ENCODE measurements at regions not wholly inside any gene's neighbourhood (a gene's known extent, or its start where the extent isn't known, plus 50 kb on each side); places are given as distances from the start of the nearest gene placed in this dataset.

GRCh38 chr19:57037556-57037955 lies 82.2 kb upstream of the USP29 start:
- no peak overlapping the region for H3K4me3 ChIP-seq (replicated peaks; ENCODE audit: insufficient read depth, low read length)
- no peaks in the 10 kb centered on the region for H3K27me3 ChIP-seq (ENCODE audit: insufficient read depth, poor library complexity, severe bottlenecking)
- TF ChIP-seq SPI1 (IDR thresholded peaks at IDR 0.05; ENCODE audit: borderline replicate concordance, low read depth) (no peak), GABPA (IDR thresholded peaks at IDR 0.05; ENCODE audit: low read depth) (no peak), REST (IDR thresholded peaks at IDR 0.05; ENCODE audit: insufficient replicate concordance, low read depth) (no peak), CTCF (IDR thresholded peaks at IDR 0.05; ENCODE audit: insufficient read depth, low read length) (no peak), POLR2AphosphoS5 (IDR thresholded peaks at IDR 0.05; ENCODE audit: low read depth) (no peak)
- DNase-seq (ENCODE audit: low read depth in 1 of 2, low spot score in 1 of 2) = no peak
- no peak overlapping the region for H3K27ac ChIP-seq (replicated peaks)

GRCh38 chr19:57047743-57048142 lies 72.0 kb upstream of the USP29 start:
- DNase-seq (ENCODE audit: low read depth in 1 of 2, low spot score in 1 of 2) = no peak
- no peaks in the 10 kb centered on the region for H3K27me3 ChIP-seq (ENCODE audit: insufficient read depth, poor library complexity, severe bottlenecking)
- no peak overlapping the region for H3K27ac ChIP-seq (replicated peaks)
- no peak for TF ChIP-seq SPI1 (IDR thresholded peaks at IDR 0.05; ENCODE audit: borderline replicate concordance, low read depth)
- no peak for TF ChIP-seq POLR2AphosphoS5 (IDR thresholded peaks at IDR 0.05; ENCODE audit: low read depth)
- no peak for TF ChIP-seq GABPA (IDR thresholded peaks at IDR 0.05; ENCODE audit: low read depth)
- H3K4me3 ChIP-seq (replicated peaks; ENCODE audit: insufficient read depth, low read length) = no peak overlapping the region

GRCh38 chr19:57050863-57051262 lies 68.9 kb upstream of the USP29 start:
- Histone ChIP-seq H3K27me3 (ENCODE audit: insufficient read depth, poor library complexity, severe bottlenecking) (no peaks in the 10 kb centered on the region), H3K27ac (replicated peaks) (no peak overlapping the region), H3K4me3 (replicated peaks; ENCODE audit: insufficient read depth, low read length) (no peak overlapping the region)
- TF ChIP-seq SPI1 (IDR thresholded peaks at IDR 0.05; ENCODE audit: borderline replicate concordance, low read depth) = no peak
- no peak for TF ChIP-seq GABPA (IDR thresholded peaks at IDR 0.05; ENCODE audit: low read depth)
- no peak for TF ChIP-seq POLR2AphosphoS5 (IDR thresholded peaks at IDR 0.05; ENCODE audit: low read depth)
- TF ChIP-seq CTCF (IDR thresholded peaks at IDR 0.05; ENCODE audit: insufficient read depth, low read length) = no peak
- no peak for TF ChIP-seq REST (IDR thresholded peaks at IDR 0.05; ENCODE audit: insufficient replicate concordance, low read depth)
- DNase-seq (ENCODE audit: low read depth in 1 of 2, low spot score in 1 of 2) = no peak

- no peaks in the 10 kb centered on the region for H3K27me3 ChIP-seq (ENCODE audit: insufficient read depth, poor library complexity, severe bottlenecking)
- TF ChIP-seq REST (IDR thresholded peaks at IDR 0.05; ENCODE audit: insufficient replicate concordance, low read depth) (no peak), GABPA (IDR thresholded peaks at IDR 0.05; ENCODE audit: low read depth) (no peak), SPI1 (IDR thresholded peaks at IDR 0.05; ENCODE audit: borderline replicate concordance, low read depth) (no peak), POLR2AphosphoS5 (IDR thresholded peaks at IDR 0.05; ENCODE audit: low read depth) (no peak), CTCF (IDR thresholded peaks at IDR 0.05; ENCODE audit: insufficient read depth, low read length) (no peak)
- no peak for DNase-seq (ENCODE audit: low read depth in 1 of 2, low spot score in 1 of 2)
- H3K27ac ChIP-seq (replicated peaks) = no peak overlapping the region
- no peak overlapping the region for H3K4me3 ChIP-seq (replicated peaks; ENCODE audit: insufficient read depth, low read length)
Observed at GRCh38 chr19:57052081-57052480, 67.7 kb upstream of the USP29 start.
